GM19023 (cell line): ENCODE measurements at regions not wholly inside any gene's neighbourhood (a gene's known extent, or its start where the extent isn't known, plus 50 kb on each side); places are given as distances from the start of the nearest gene placed in this dataset.

ENCODE experiments used
- ATAC-seq: cut with Tn5 transposase; IDR thresholded peaks from one replicate; pipeline ENCODE4 v1.9.1; 2021; ENCODE audit warnings: mild to moderate bottlenecking, moderate library complexity; ENCODE audit not compliant: unreplicated experiment

- ATAC-seq: no peak
Observed at GRCh38 chr4:83677656-83678055, 141.7 kb downstream of the GPAT3 start.

- no peak for ATAC-seq
Observed at GRCh38 chr4:83664741-83665140, 128.8 kb downstream of the GPAT3 start.

GRCh38 chr4:83664071-83664470, 128.2 kb downstream of the GPAT3 start:
- no peak for ATAC-seq

GRCh38 chr4:83662204-83662603, 126.3 kb downstream of the GPAT3 start:
- ATAC-seq: no peak

- no peak for ATAC-seq
Observed at GRCh38 chr4:83661359-83661758, 125.5 kb downstream of the GPAT3 start.

- ATAC-seq: no peak
Observed at GRCh38 chr4:83660578-83660977, 124.7 kb downstream of the GPAT3 start.

GRCh38 chr4:83658806-83659205, 122.9 kb downstream of the GPAT3 start:
- ATAC-seq: no peak

GRCh38 chr4:83657336-83657735, 121.4 kb downstream of the GPAT3 start:
- ATAC-seq: no peak
